Smooth muscle cell (in vitro differentiated cells): ENCODE measurements at regions not wholly inside any gene's neighbourhood (a gene's known extent, or its start where the extent isn't known, plus 50 kb on each side); places are given as distances from the start of the nearest gene placed in this dataset.

Source experiments
- DNase-seq: peaks from one replicate; lab custom pipeline; 2025; ENCODE audit not compliant: unreplicated experiment; lab: John Stamatoyannopoulos, UW
- H2AFZ ChIP-seq: fragments of 200-600 bp; sonication (generic); 2 replicates; pipeline ENCODE4 v1.6.0; 2016; ENCODE audit warnings: antibody characterized with exemption, low read depth, mild to moderate bottlenecking
- H3F3A ChIP-seq: fragments of 200-600 bp; sonication (generic); 2 replicates; pipeline ENCODE4 v1.6.0; 2017; ENCODE audit warnings: antibody characterized with exemption, low read depth
- H3K27ac ChIP-seq: fragments of 200-600 bp; sonication (generic); 2 replicates; pipeline ENCODE4 v1.5.1; 2016; ENCODE audit warnings: low read depth, mild to moderate bottlenecking
- H3K27me3 ChIP-seq: fragments of 200-600 bp; sonication (generic); 2 replicates; pipeline ENCODE4 v1.6.1; 2016; ENCODE audit warnings: low read depth, mild to moderate bottlenecking
- H3K36me3 ChIP-seq: fragments of 200-600 bp; sonication (generic); 2 replicates; pipeline ENCODE4 v1.5.1; 2016; ENCODE audit warnings: low read depth
- H3K4me1 ChIP-seq: fragments of 200-600 bp; sonication (generic); 2 replicates; pipeline ENCODE4 v1.5.1; 2016; ENCODE audit warnings: low read depth
- H3K4me2 ChIP-seq: fragments of 200-600 bp; sonication (generic); 2 replicates; pipeline ENCODE4 v1.6.0; 2016; ENCODE audit warnings: mild to moderate bottlenecking
- H3K4me3 ChIP-seq: fragments of 200-600 bp; sonication (generic); 2 replicates; pipeline ENCODE4 v1.5.1; 2016; ENCODE audit warnings: mild to moderate bottlenecking
- H3K79me2 ChIP-seq: fragments of 200-600 bp; sonication (generic); 2 replicates; pipeline ENCODE4 v1.6.0; 2016; ENCODE audit warnings: low read depth, mild to moderate bottlenecking
- H3K9ac ChIP-seq: fragments of 200-600 bp; sonication (generic); 2 replicates; pipeline ENCODE4 v1.6.0; 2016; ENCODE audit warnings: low read depth
- H3K9me3 ChIP-seq: fragments of 200-600 bp; sonication (generic); replicated peaks from 2 replicates; pipeline ENCODE4 v1.5.1; 2016; ENCODE audit warnings: low read depth
- H4K20me1 ChIP-seq: fragments of 200-600 bp; sonication (generic); 2 replicates; pipeline ENCODE4 v1.6.0; 2016; ENCODE audit warnings: low read depth
- CTCF ChIP-seq: fragments of 200-600 bp; sonication (generic); IDR thresholded peaks from 2 replicates; pipeline ENCODE4 v1.5.1; 2017; ENCODE audit warnings: borderline replicate concordance, mild to moderate bottlenecking, antibody characterized with exemption; ENCODE audit not compliant: insufficient read depth, poor library complexity, severe bottlenecking
- WGBS: methylation state at CpG from one replicate; pipeline ENCODE4 v1.1.7; 2016; ENCODE audit warnings: low lambda C conversion rate; 5-methylcytosine and 5-hydroxymethylcytosine counted together

- TF ChIP-seq CTCF: no peak
- H2AFZ ChIP-seq: no peak overlapping the region
- WGBS: 89% methylated on average over 21 of the region's 21 CpGs
- H3K9ac ChIP-seq: no peak overlapping the region
- no peaks in the 10 kb centered on the region for H4K20me1 ChIP-seq
- no peak overlapping the region for H3K4me3 ChIP-seq
- H3K27ac ChIP-seq: no peak overlapping the region
- no peak for DNase-seq
- H3K36me3 ChIP-seq: no peaks in the 10 kb centered on the region
- no peaks in the 10 kb centered on the region for H3K79me2 ChIP-seq
- H3K4me1 ChIP-seq: no peaks in the 10 kb centered on the region
- H3K27me3 ChIP-seq: no peaks in the 10 kb centered on the region
- H3K4me2 ChIP-seq: no peak overlapping the region
- H3F3A ChIP-seq: no peaks in the 10 kb centered on the region
- no peaks in the 10 kb centered on the region for H3K9me3 ChIP-seq
Observed at GRCh38 chr2:66070721-66071602, 364.0 kb upstream of the MEIS1 start.

GRCh38 chr2:66069937-66070720 lies 364.8 kb upstream of the MEIS1 start:
- Histone ChIP-seq H3K4me2 (no peak overlapping the region), H3K79me2 (no peaks in the 10 kb centered on the region), H2AFZ (no peak overlapping the region), H3K36me3 (no peaks in the 10 kb centered on the region), H3F3A (no peaks in the 10 kb centered on the region), H3K27me3 (no peaks in the 10 kb centered on the region), H3K27ac (no peak overlapping the region), H4K20me1 (no peaks in the 10 kb centered on the region), H3K9ac (no peak overlapping the region), H3K9me3 (no peaks in the 10 kb centered on the region), H3K4me3 (no peak overlapping the region), H3K4me1 (no peaks in the 10 kb centered on the region)
- 96% methylated on average over 2 of the region's 2 CpGs for WGBS
- TF ChIP-seq CTCF: no peak
- DNase-seq: no peak

GRCh38 chr2:66066032-66066431 lies 368.9 kb upstream of the MEIS1 start:
- no peak overlapping the region for H3K27ac ChIP-seq
- H3K4me3 ChIP-seq: no peak overlapping the region
- no peaks in the 10 kb centered on the region for H3K79me2 ChIP-seq
- H3K4me1 ChIP-seq: no peaks in the 10 kb centered on the region
- H3K4me2 ChIP-seq: no peak overlapping the region
- no peak for DNase-seq
- H3F3A ChIP-seq: no peaks in the 10 kb centered on the region
- H3K9me3 ChIP-seq: no peaks in the 10 kb centered on the region
- H3K36me3 ChIP-seq: no peaks in the 10 kb centered on the region
- no peaks in the 10 kb centered on the region for H3K27me3 ChIP-seq
- no peak overlapping the region for H3K9ac ChIP-seq
- H4K20me1 ChIP-seq: no peaks in the 10 kb centered on the region
- H2AFZ ChIP-seq: no peak overlapping the region
- TF ChIP-seq CTCF: no peak

- Histone ChIP-seq H3K4me1 (no peaks in the 10 kb centered on the region), H3K79me2 (no peaks in the 10 kb centered on the region)
Observed at GRCh38 chr2:66059332-66059731, 375.6 kb upstream of the MEIS1 start.

More at GRCh38 chr2:66059332-66059731, 375.6 kb upstream of the MEIS1 start:
- H2AFZ ChIP-seq: no peak overlapping the region
- no peaks in the 10 kb centered on the region for H3F3A ChIP-seq
- H3K9me3 ChIP-seq: no peaks in the 10 kb centered on the region
- no peak overlapping the region for H3K9ac ChIP-seq
- H4K20me1 ChIP-seq: no peaks in the 10 kb centered on the region
- H3K27me3 ChIP-seq: no peaks in the 10 kb centered on the region
- no peak overlapping the region for H3K4me2 ChIP-seq
- DNase-seq: no peak
- TF ChIP-seq CTCF: no peak
- no peaks in the 10 kb centered on the region for H3K36me3 ChIP-seq
- H3K4me3 ChIP-seq: no peak overlapping the region
- H3K27ac ChIP-seq: no peak overlapping the region
